GM10248 (cell line): ENCODE measurements at regions not wholly inside any gene's neighbourhood (a gene's known extent, or its start where the extent isn't known, plus 50 kb on each side); places are given as distances from the start of the nearest gene placed in this dataset.

Source experiments
- CTCF ChIA-PET: fragments of 300-600 bp; sonication (Branson Sonifier 250); formaldehyde crosslinking; extraction: SDS; loops from one replicate; lab custom pipeline; 2021; ENCODE audit warnings: antibody characterized with exemption; lab: Yijun Ruan, JAX
- POLR2A ChIA-PET: fragments of 350-650 bp; sonication (Branson Sonifier 250); formaldehyde crosslinking; extraction: SDS; loops from one replicate; lab custom pipeline; 2020; ENCODE audit warnings: antibody characterized with exemption; lab: Yijun Ruan, JAX
- DNase-seq: peaks from one replicate; pipeline ENCODE4 v3.0.0; 2012; ENCODE audit errors: extremely low spot score
- TF ChIP-seq, protein P1 (sequence below): IDR thresholded peaks from 2 replicates; pipeline ENCODE4 v1.5.1; 2012; ENCODE audit warnings: mild to moderate bottlenecking, low read depth; ENCODE audit errors: extremely low read depth, missing control alignments, control extremely low read depth

GRCh38 chr1:104987210-104987609 is 1237.5 kb downstream of the AMY1C start:
- ChIA-PET POLR2A (interaction anchor here (0.6 kb wide), 1 partner anchor 26 kb away, joined by 9 read pairs; no protein-coding TSS in a partner anchor), CTCF (interaction anchor here (1.1 kb wide), 2 partner anchors 12 to 17 kb away, joined by 3 to 4 read pairs; no protein-coding TSS in a partner anchor)
- TF ChIP-seq, protein P1, sequence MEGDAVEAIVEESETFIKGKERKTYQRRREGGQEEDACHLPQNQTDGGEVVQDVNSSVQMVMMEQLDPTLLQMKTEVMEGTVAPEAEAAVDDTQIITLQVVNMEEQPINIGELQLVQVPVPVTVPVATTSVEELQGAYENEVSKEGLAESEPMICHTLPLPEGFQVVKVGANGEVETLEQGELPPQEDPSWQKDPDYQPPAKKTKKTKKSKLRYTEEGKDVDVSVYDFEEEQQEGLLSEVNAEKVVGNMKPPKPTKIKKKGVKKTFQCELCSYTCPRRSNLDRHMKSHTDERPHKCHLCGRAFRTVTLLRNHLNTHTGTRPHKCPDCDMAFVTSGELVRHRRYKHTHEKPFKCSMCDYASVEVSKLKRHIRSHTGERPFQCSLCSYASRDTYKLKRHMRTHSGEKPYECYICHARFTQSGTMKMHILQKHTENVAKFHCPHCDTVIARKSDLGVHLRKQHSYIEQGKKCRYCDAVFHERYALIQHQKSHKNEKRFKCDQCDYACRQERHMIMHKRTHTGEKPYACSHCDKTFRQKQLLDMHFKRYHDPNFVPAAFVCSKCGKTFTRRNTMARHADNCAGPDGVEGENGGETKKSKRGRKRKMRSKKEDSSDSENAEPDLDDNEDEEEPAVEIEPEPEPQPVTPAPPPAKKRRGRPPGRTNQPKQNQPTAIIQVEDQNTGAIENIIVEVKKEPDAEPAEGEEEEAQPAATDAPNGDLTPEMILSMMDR = no peak
- DNase-seq = peak; percentile 8

GRCh38 chr1:104989012-104989411 is 1239.3 kb downstream of the AMY1C start:
- POLR2A ChIA-PET = no interaction called here
- no peak for DNase-seq
- CTCF ChIA-PET = interaction anchor here (1.2 to 1.3 kb wide), 2 partner anchors 10 to 11 kb away, joined by 3 to 5 read pairs; no protein-coding TSS in a partner anchor
- TF ChIP-seq, protein P1 = no peak

DNA sequence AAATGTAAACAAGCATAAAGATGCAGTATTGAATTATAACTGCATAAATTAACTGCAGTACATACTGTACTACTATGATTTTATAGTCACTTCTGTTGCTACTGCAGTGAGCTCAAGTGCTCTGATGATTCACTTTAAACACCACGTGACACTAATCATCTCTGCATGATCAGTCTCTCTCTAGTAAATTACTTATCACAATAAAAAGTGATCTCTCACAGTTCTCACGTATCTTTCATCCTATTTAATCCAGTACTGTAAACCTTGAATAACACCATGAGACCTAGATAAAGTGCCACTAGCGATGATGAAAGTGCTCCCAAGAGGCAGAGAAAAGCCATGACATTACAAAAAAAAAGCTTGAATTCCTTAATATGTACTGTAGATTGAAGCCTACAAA is 1242.0 kb downstream of the AMY1C start:
- DNase-seq = no peak
- ChIA-PET CTCF (interaction anchor here (1.0 to 2.7 kb wide), 3 partner anchors 9 to 36 kb away, joined by 3 to 7 read pairs (median 4); no protein-coding TSS in a partner anchor), POLR2A (no interaction called here)
- TF ChIP-seq, protein P1 = no peak

GRCh38 chr1:105000793-105001192 is 1251.1 kb downstream of the AMY1C start:
- DNase-seq = no peak
- TF ChIP-seq, protein P1 = no peak
- POLR2A ChIA-PET = no interaction called here
- CTCF ChIA-PET = interaction anchor here (0.8 to 1.6 kb wide), 3 partner anchors 9 to 20 kb away, joined by 3 to 7 read pairs (median 3); no protein-coding TSS in a partner anchor

- CTCF ChIA-PET = interaction anchor here (1.0 to 1.4 kb wide), 3 partner anchors 11 to 18 kb away, joined by 3 to 4 read pairs (median 3); no protein-coding TSS in a partner anchor
- no peak for DNase-seq
- POLR2A ChIA-PET = no interaction called here
- TF ChIP-seq, protein P1 = no peak
These were observed 1254.8 kb downstream of the AMY1C start for GRCh38 chr1:105004515-105004914.

DNA sequence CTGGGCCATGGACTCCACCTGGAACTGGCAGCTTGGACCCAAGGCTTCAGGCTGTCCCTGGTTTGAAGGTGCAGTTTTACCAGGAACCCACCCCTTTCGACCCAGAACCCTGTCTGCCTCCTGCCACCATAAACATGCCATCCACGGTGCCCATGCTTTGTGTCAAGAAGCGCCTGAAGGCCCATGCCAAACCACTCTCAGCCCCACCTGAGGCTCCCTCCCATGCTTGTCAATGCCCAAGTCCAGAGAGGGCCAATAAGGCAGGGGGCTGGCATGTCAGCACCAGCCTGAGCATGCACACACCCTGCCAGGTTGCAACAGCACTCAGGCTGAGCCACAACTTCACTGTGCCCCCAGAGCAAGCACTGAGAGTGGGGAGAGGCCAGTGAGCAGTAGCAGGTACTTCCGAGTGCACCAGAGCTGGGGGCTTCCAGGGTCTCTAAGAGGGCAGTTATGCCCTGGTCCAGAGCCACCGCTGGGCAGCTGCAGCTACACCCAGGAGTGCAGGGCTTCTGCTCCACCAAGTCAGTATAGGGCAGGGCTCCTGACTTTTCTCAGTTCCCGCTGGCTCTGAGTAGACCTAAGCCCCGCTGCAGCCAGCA is 1256.0 kb downstream of the AMY1C start:
- ChIA-PET POLR2A (no interaction called here), CTCF (interaction anchor here (0.9 to 1.0 kb wide), 2 partner anchors 13 to 22 kb away, joined by 3 read pairs; no protein-coding TSS in a partner anchor)
- TF ChIP-seq, protein P1 = no peak
- DNase-seq = no peak
